GM10248 (cell line): ENCODE measurements at regions not wholly inside any gene's neighbourhood (a gene's known extent, or its start where the extent isn't known, plus 50 kb on each side); places are given as distances from the start of the nearest gene placed in this dataset.

Experiments used
- CTCF ChIA-PET: fragments of 300-600 bp; sonication (Branson Sonifier 250); formaldehyde crosslinking; extraction: SDS; loops from one replicate; lab custom pipeline; 2021; ENCODE audit warnings: antibody characterized with exemption; lab: Yijun Ruan, JAX
- POLR2A ChIA-PET: fragments of 350-650 bp; sonication (Branson Sonifier 250); formaldehyde crosslinking; extraction: SDS; loops from one replicate; lab custom pipeline; 2020; ENCODE audit warnings: antibody characterized with exemption; lab: Yijun Ruan, JAX
- DNase-seq: peaks from one replicate; pipeline ENCODE4 v3.0.0; 2012; ENCODE audit errors: extremely low spot score
- TF ChIP-seq, protein P1 (sequence below): IDR thresholded peaks from 2 replicates; pipeline ENCODE4 v1.5.1; 2012; ENCODE audit warnings: mild to moderate bottlenecking, low read depth; ENCODE audit errors: extremely low read depth, missing control alignments, control extremely low read depth

DNA sequence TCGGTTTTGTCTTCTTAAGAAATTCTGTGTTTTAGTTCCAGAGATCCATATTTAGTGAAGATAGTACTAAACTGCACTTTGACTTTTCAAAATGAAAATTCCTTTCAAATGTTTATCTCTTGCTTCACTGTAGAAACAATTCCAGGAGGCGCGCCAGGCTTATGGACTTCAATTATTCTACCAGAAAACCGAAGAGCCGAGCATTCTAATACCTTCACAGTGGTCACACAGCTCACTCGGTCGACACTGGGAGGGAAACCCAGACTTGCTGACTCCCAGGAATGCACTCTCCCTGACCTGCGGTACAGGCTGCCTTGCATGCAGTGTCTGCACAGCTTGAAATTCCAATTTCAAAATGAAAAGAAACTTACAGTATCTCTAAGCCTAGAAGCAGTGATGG is 119.9 kb upstream of the PIEZO2 start:
- TF ChIP-seq, protein P1, sequence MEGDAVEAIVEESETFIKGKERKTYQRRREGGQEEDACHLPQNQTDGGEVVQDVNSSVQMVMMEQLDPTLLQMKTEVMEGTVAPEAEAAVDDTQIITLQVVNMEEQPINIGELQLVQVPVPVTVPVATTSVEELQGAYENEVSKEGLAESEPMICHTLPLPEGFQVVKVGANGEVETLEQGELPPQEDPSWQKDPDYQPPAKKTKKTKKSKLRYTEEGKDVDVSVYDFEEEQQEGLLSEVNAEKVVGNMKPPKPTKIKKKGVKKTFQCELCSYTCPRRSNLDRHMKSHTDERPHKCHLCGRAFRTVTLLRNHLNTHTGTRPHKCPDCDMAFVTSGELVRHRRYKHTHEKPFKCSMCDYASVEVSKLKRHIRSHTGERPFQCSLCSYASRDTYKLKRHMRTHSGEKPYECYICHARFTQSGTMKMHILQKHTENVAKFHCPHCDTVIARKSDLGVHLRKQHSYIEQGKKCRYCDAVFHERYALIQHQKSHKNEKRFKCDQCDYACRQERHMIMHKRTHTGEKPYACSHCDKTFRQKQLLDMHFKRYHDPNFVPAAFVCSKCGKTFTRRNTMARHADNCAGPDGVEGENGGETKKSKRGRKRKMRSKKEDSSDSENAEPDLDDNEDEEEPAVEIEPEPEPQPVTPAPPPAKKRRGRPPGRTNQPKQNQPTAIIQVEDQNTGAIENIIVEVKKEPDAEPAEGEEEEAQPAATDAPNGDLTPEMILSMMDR = no peak
- DNase-seq = no peak
- ChIA-PET POLR2A (no interaction called here), CTCF (interaction anchor here (1.9 kb wide), 1 partner anchor 10 kb away, joined by 4 read pairs; no protein-coding TSS in a partner anchor)

DNA sequence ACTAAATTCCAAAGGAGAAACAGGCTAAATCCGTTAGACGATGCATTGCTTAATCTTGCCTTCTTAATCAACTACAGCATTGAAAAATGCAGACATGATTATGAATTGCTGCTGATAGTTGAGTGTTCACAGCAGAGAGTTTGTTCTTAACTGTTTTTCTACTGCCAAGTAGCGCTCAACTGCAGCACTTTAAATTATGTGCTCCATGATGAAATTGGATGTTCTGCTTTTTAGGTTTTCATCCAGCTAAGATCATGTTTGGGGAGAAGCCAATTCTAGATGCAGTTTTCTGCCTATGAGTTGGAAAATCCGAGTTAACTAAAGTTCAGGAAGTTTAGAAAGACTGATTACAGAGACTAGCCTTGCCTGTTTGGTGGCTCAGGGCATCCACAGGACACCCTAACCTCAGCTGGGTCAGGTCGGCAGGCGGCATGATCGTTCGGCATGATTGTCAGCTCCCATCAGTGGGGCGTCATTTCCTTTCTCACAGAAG is 119.4 kb upstream of the PIEZO2 start:
- POLR2A ChIA-PET = no interaction called here

DNA sequence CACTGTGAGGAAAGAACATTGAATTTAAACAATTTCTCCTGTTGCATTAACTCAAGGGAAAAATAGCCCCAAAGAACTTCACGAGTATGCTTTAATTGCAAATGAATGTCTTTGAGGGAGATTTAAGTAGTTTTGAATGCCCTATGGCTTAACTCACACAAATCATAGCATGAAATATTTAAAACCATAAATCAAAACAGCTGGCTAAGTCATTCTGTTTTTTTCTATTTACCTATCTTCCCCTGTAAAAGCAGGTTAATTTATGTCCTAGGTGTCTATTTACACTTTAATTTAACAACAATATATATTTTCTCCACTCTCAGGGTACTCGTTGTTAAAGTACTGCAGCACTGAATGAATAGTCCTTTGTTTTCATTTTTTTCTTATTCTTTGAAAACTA is 118.8 kb upstream of the PIEZO2 start:
- TF ChIP-seq, protein P1 = no peak
- ChIA-PET CTCF (interaction anchor here (1.9 kb wide), 1 partner anchor 11 kb away, joined by 4 read pairs; no protein-coding TSS in a partner anchor), POLR2A (no interaction called here)
- no peak for DNase-seq

More for the DNA sequence above, 119.4 kb upstream of the PIEZO2 start:
- TF ChIP-seq, protein P1 = no peak
- CTCF ChIA-PET = interaction anchor here (1.9 kb wide), 1 partner anchor 11 kb away, joined by 4 read pairs; no protein-coding TSS in a partner anchor
- DNase-seq = no peak

DNA sequence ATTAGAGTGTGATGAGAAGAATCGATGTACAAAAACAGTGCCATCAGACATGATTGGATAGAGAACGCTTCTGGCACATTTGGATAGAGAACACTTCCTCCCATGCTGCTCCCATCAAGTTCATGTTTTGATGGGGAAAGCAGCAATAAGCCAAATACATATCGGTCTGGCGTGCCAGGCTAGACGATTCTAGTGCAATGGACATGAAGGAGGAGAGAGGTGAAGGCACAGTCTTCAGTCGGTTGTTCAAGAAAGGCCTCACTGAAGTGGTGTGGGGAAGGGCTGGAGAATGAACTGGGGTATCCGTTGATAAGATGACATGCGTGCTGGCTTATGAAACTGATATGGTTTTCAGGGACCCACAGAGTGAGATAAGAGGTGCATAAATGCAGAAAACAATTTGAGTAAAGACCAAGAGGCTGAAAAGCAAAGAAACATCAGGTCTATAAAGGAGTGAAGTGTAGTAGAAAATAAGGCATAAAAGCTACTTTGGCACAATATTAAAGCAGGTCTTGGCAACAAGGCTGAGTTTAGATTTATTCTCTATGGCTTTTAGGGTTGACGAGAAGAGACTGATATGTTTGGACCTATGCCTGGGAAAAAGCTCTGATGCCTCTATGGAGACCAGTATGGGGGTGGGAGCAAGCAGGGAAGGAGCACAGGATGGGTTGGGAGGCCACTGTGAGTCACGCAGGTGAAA is 117.6 kb upstream of the PIEZO2 start:
- TF ChIP-seq, protein P1 = no peak

DNA sequence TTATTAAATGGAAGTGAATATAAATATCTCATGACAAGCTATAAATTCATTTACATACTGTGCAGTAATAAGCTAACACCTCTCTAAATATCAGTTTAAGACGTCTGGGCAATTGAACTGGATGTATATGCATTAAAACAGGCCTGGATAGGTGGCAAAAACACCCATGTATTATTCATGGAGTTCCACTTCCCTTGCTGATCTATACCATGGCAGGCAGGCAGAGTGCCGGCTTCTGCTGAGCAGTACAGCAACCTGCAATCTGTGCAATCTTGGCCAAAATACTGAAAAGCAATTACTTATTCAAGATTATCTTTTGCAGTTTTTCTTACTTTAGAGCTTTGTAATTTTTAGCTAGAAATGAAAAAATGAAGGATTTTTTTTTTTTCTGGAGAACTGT is 112.1 kb upstream of the PIEZO2 start:
- DNase-seq = no peak
- CTCF ChIA-PET = interaction anchor here (0.8 kb wide), 1 partner anchor 12 kb away, joined by 3 read pairs; no protein-coding TSS in a partner anchor
- TF ChIP-seq, protein P1 = no peak
- POLR2A ChIA-PET = no interaction called here

More for the DNA sequence above, 117.6 kb upstream of the PIEZO2 start:
- ChIA-PET CTCF (no interaction called here), POLR2A (no interaction called here)
- DNase-seq = no peak

DNA sequence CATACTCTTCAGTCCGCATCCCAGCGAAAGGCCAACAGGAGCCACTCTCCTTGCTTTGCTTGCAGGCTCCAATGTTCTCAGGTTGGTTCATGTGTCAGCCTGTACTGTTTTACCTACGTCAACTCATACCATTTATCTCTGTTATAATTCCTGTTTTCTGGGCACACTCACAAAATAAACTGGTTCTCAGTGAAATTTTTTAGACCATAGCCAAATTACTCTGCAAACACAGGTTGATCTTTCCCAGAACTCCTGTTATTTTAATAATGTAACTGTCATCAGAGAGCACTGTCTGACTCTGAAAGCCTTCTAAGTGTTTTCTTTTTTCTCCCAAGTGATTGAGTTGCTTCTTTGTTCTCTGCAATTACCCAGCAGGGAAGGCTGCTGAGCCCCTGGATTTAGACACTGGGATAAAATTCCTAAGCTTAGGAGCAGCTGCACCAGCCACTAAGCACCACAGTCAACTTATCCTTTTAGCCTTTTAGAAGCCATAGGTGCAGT is 111.6 kb upstream of the PIEZO2 start:
- ChIA-PET POLR2A (no interaction called here), CTCF (interaction anchor here (0.8 kb wide), 1 partner anchor 13 kb away, joined by 3 read pairs; no protein-coding TSS in a partner anchor)
- no peak for DNase-seq
- TF ChIP-seq, protein P1 = no peak
